GM12891 (cell line): ENCODE measurements at regions not wholly inside any gene's neighbourhood (a gene's known extent, or its start where the extent isn't known, plus 50 kb on each side); places are given as distances from the start of the nearest gene placed in this dataset.

Experiments used
- PAX5 ChIP-seq: IDR thresholded peaks from 2 replicates; pipeline ENCODE4 v1.6.1; 2011; ENCODE audit warnings: low read length, moderate library complexity, mild to moderate bottlenecking; ENCODE audit not compliant: insufficient read depth, severe bottlenecking
- POLR2A ChIP-seq: IDR thresholded peaks from 2 replicates; pipeline ENCODE4 v1.6.1; 2011; ENCODE audit warnings: low read depth, low read length, control low read depth
- POLR2AphosphoS5 ChIP-seq: IDR thresholded peaks from 2 replicates; pipeline ENCODE4 v1.6.1; 2011; ENCODE audit warnings: low read depth, low read length, control low read depth
- SPI1 ChIP-seq: IDR thresholded peaks from 2 replicates; pipeline ENCODE4 v1.6.1; 2011; ENCODE audit warnings: low read depth, low read length, control low read depth
- TAF1 ChIP-seq: IDR thresholded peaks from 2 replicates; pipeline ENCODE4 v1.6.1; 2011; ENCODE audit warnings: low read depth, low read length, control low read depth

GRCh38 chr9:93900436-93900819 lies 54.7 kb downstream of the BARX1 start:
- TF ChIP-seq POLR2A = no peak
- no peak for TF ChIP-seq POLR2AphosphoS5
- no peak for TF ChIP-seq TAF1
- no peak for TF ChIP-seq SPI1
- no peak for TF ChIP-seq PAX5
